ENCODE measurements at regions not wholly inside any gene's neighbourhood (a gene's known extent, or its start where the extent isn't known, plus 50 kb on each side); places are given as distances from the start of the nearest gene placed in this dataset.
"Not testable (repeated sequence)": the region's sequence is repeated elsewhere in the genome, so short reads cannot be mapped to it uniquely, and the experiment has no call there.

DNA sequence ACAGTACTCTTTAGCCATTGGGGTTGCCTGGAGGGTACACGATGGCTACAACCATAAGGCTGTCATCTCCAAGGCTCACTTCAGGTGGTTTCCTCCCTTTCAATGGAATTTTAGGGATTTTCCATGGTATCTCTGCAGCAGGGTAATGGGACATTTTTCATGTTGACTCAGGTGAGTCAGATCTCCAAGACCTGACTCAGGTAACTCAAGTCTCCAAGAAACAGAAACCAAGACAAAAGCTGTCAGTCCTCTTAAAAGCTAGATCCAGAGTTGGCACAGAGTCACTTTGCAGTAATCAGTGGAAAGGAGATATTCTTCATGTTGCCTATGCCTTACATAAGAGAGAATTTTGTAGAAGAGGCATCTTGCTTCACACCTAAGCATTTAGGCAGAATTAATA, 375.8 kb upstream of the ARPP21 start:
- H3K4me3 ChIP-seq (ENCODE audit: low read depth, low read length) = no peak overlapping the region
- TF ChIP-seq, protein P1, sequence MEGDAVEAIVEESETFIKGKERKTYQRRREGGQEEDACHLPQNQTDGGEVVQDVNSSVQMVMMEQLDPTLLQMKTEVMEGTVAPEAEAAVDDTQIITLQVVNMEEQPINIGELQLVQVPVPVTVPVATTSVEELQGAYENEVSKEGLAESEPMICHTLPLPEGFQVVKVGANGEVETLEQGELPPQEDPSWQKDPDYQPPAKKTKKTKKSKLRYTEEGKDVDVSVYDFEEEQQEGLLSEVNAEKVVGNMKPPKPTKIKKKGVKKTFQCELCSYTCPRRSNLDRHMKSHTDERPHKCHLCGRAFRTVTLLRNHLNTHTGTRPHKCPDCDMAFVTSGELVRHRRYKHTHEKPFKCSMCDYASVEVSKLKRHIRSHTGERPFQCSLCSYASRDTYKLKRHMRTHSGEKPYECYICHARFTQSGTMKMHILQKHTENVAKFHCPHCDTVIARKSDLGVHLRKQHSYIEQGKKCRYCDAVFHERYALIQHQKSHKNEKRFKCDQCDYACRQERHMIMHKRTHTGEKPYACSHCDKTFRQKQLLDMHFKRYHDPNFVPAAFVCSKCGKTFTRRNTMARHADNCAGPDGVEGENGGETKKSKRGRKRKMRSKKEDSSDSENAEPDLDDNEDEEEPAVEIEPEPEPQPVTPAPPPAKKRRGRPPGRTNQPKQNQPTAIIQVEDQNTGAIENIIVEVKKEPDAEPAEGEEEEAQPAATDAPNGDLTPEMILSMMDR (conservative IDR thresholded peaks at IDR 0.05; ENCODE audit: low read depth, low read length) = no peak
- no peak for DNase-seq (ENCODE audit: low read depth)

DNA sequence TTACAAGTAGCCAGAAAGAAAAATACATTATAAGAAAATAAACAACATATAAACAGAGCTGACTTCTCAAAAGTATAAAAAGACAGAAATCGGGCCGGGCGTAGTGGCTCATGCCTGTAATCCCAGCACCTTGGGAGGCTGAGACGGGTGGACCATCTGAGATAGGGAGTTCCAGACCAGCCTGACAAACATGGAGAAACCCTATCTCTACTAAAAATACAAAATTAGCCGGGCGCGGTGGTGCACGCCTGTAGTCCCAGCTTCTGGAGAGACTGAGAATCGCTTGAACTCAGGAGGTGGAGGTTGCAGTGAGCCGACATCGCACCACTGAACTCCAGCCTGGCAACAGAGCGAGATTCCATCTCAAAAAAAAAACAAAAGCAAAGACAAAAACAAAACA, 373.3 kb upstream of the ARPP21 start:
- H3K4me3 ChIP-seq (ENCODE audit: low read depth, low read length); DNase-seq (ENCODE audit: low read depth): not testable (repeated sequence)

DNA sequence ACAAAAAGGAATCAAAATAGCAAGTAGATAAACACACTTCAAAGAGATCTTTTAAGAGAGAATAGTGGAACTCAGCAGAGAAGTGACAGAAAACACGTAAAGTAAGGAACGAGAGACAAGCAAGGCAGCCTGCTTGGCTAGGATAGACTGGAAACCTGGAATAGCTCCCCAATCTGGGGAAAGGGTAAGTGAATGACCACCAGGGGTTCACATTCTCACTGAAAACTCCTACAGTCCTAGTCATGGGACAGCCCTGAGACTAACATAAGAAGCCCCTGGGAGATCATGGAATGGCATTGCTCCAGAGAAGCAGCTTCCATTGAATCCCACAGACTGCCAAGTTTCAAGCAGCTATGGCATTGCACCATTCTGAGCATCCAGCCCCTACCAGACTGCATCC, 363.6 kb upstream of the ARPP21 start:
- DNase-seq (ENCODE audit: low read depth) = no peak
- no peak overlapping the region for H3K4me3 ChIP-seq (ENCODE audit: low read depth, low read length)
- TF ChIP-seq, protein P1 (conservative IDR thresholded peaks at IDR 0.05; ENCODE audit: low read depth, low read length) = no peak

DNA sequence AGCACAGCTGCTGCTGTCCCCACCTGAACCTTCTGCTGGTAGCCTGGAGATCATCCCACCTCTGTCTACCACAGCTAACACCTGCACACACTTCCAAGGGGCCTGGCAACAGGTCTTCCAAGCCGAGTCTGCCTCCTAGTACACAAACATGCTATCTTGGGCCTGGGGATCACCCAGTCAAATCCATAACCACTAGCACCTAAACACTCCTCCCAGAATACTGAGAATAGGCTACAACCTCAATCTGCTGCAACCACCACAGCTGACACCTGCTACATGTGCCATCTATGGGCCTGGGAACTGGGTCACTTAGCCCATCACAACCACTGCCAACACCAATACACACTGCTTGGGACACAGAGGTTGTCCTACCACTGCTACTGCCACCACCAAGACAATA, 362.8 kb upstream of the ARPP21 start:
- DNase-seq (ENCODE audit: low read depth) = no peak
- no peak overlapping the region for H3K4me3 ChIP-seq (ENCODE audit: low read depth, low read length)
- TF ChIP-seq, protein P1 (conservative IDR thresholded peaks at IDR 0.05; ENCODE audit: low read depth, low read length) = no peak

DNA sequence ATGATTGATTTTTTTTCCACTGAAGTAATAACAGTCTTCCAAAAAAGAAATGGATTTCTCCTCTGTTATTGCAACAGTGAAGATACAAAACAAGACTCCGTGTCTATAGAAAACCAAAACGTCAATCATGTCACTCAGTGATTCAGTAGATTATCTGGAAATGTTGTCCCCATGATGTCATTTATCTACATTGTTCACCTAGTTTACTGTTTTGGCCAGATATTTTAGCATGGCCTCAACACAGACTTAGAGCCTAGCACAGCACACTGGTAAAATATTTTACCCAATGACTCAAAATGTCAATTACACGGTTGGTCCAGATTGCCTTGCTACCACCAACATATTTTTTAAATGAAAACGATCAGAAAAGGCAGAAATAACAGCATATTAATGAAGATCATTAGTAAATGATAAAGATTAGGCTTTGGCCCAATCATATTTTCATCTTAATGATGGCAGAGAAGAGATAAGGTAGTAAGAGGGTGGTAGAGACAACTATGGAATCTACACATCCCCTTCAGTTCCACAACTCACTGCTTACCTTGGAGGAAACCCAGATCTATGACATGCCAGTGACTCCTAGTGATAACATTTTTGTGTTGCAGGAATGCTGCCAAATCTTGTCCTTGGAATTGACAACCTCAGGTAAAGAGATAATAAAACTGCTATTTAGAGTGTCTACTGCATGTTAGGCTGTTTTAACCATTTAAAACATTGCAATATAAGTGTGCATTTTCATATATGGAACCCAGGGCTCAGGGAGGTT, 347.7 kb upstream of the ARPP21 start:
- no peak for DNase-seq (ENCODE audit: low read depth)
- no peak overlapping the region for H3K4me3 ChIP-seq (ENCODE audit: low read depth, low read length)
- TF ChIP-seq, protein P1 (conservative IDR thresholded peaks at IDR 0.05; ENCODE audit: low read depth, low read length) = no peak

DNA sequence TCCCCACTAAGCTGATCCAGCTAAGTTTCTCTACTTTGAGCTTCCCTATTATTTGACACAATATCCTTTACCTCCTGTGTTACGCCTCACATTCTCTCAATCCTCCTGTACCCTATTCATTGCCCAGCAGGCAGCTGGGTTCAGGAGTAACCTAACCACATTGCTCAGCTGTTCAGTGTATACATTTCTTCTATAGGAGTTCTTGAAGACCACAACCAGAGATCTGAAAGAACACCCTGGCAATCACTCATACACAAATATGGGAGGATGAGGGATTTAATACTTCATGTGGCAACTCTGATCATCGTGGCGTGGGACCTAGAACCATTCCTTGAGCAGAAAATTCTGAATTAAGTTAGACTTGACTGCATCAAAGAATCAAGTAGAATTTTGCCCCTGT, 346.8 kb upstream of the ARPP21 start:
- TF ChIP-seq, protein P1 (conservative IDR thresholded peaks at IDR 0.05; ENCODE audit: low read depth, low read length) = no peak
- no peak overlapping the region for H3K4me3 ChIP-seq (ENCODE audit: low read depth, low read length)
- DNase-seq (ENCODE audit: low read depth) = no peak

DNA sequence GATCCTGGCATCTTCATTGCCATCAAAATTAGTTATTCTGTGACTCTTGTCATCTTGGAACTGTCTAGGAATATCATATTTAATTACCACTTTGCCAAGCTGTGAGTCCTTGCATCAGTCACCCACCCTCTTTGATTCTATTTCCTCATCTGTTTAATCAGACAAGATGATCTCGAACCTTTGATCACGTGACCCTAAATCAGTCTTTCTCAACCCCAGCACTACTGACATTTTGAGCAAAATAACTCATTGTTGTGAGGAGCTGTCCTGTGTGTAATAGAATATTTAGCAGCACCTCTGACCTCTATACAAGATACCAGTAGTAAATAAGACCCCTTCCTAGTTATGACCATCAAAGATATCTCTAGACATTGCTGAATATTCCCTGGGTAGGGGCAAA, 343.4 kb upstream of the ARPP21 start:
- DNase-seq (ENCODE audit: low read depth) = no peak
- H3K4me3 ChIP-seq (ENCODE audit: low read depth, low read length) = no peak overlapping the region
- TF ChIP-seq, protein P1 (conservative IDR thresholded peaks at IDR 0.05; ENCODE audit: low read depth, low read length) = no peak
